Osteocyte (in vitro differentiated cells): ENCODE measurements at regions not wholly inside any gene's neighbourhood (a gene's known extent, or its start where the extent isn't known, plus 50 kb on each side); places are given as distances from the start of the nearest gene placed in this dataset.

Source experiments
- DNase-seq: peaks from one replicate; pipeline ENCODE4 v3.0.0; 2021; ENCODE audit warnings: mixed read lengths; ENCODE audit not compliant: unreplicated experiment; ENCODE audit errors: extremely low spot score
- H3K27ac Mint-ChIP-seq: one replicate; pipeline ENCODE4 v1.8.0; 2021; ENCODE audit warnings: mild to moderate bottlenecking, mixed read lengths; ENCODE audit not compliant: unreplicated experiment
- H3K27me3 Mint-ChIP-seq: one replicate; pipeline ENCODE4 v1.8.0; 2021; ENCODE audit warnings: mixed read lengths; ENCODE audit not compliant: unreplicated experiment
- H3K36me3 Mint-ChIP-seq: one replicate; pipeline ENCODE4 v1.8.0; 2021; ENCODE audit warnings: mixed read lengths; ENCODE audit not compliant: unreplicated experiment
- H3K4me1 Mint-ChIP-seq: one replicate; pipeline ENCODE4 v1.8.0; 2021; ENCODE audit warnings: mixed read lengths; ENCODE audit not compliant: unreplicated experiment
- H3K4me3 Mint-ChIP-seq: one replicate; pipeline ENCODE4 v1.8.0; 2021; ENCODE audit warnings: mild to moderate bottlenecking, moderate library complexity, mixed read lengths; ENCODE audit not compliant: unreplicated experiment
- H3K9me3 Mint-ChIP-seq: one replicate; pipeline ENCODE4 v1.8.0; 2021; ENCODE audit warnings: mixed read lengths; ENCODE audit not compliant: unreplicated experiment
- CTCF ChIP-seq: fragments of 200-600 bp; sonication (generic); IDR thresholded peaks from 2 replicates; pipeline ENCODE4 v1.5.0; 2021; ENCODE audit warnings: antibody characterized with exemption, mild to moderate bottlenecking, moderate library complexity

GRCh38 chr10:10294184-10294880 is 723.3 kb upstream of the CELF2 start:
- no peak for DNase-seq
- TF ChIP-seq CTCF, result no peak
- H3K9me3 Mint-ChIP-seq, result no peaks in the 10 kb centered on the region
- H3K4me1 Mint-ChIP-seq, result no peaks in the 10 kb centered on the region
- no peak overlapping the region for H3K27ac Mint-ChIP-seq
- H3K27me3 Mint-ChIP-seq, result no peaks in the 10 kb centered on the region
- H3K36me3 Mint-ChIP-seq, result no peaks in the 10 kb centered on the region
- H3K4me3 Mint-ChIP-seq, result no peak overlapping the region

GRCh38 chr10:10294881-10295529 is 722.7 kb upstream of the CELF2 start:
- H3K4me3 Mint-ChIP-seq, result no peak overlapping the region
- DNase-seq, result no peak
- H3K27me3 Mint-ChIP-seq, result no peaks in the 10 kb centered on the region
- H3K9me3 Mint-ChIP-seq, result no peaks in the 10 kb centered on the region
- H3K27ac Mint-ChIP-seq, result no peak overlapping the region
- TF ChIP-seq CTCF, result no peak
- no peaks in the 10 kb centered on the region for H3K36me3 Mint-ChIP-seq
- no peaks in the 10 kb centered on the region for H3K4me1 Mint-ChIP-seq

- Mint-ChIP-seq H3K36me3 (no peaks in the 10 kb centered on the region), H3K4me3 (no peak overlapping the region), H3K9me3 (no peaks in the 10 kb centered on the region), H3K4me1 (no peaks in the 10 kb centered on the region), H3K27ac (no peak overlapping the region), H3K27me3 (no peaks in the 10 kb centered on the region)
- TF ChIP-seq CTCF, result no peak
- DNase-seq, result no peak
These were observed 722.1 kb upstream of the CELF2 start for GRCh38 chr10:10295537-10295936.

GRCh38 chr10:10302689-10303088 is 715.0 kb upstream of the CELF2 start:
- no peak overlapping the region for H3K4me3 Mint-ChIP-seq
- H3K27me3 Mint-ChIP-seq, result no peaks in the 10 kb centered on the region
- no peak for TF ChIP-seq CTCF
- no peaks in the 10 kb centered on the region for H3K4me1 Mint-ChIP-seq
- no peaks in the 10 kb centered on the region for H3K36me3 Mint-ChIP-seq
- H3K9me3 Mint-ChIP-seq, result no peaks in the 10 kb centered on the region
- H3K27ac Mint-ChIP-seq, result no peak overlapping the region
- no peak for DNase-seq

- no peak overlapping the region for H3K27ac Mint-ChIP-seq
- H3K4me3 Mint-ChIP-seq, result no peak overlapping the region
- H3K36me3 Mint-ChIP-seq, result no peaks in the 10 kb centered on the region
- no peak for TF ChIP-seq CTCF
- no peaks in the 10 kb centered on the region for H3K27me3 Mint-ChIP-seq
- no peak for DNase-seq
- peaks cover 1% of the 10 kb centered on the region for H3K4me1 Mint-ChIP-seq
- peaks cover under 1% of the 10 kb centered on the region for H3K9me3 Mint-ChIP-seq
These were observed 710.6 kb upstream of the CELF2 start for GRCh38 chr10:10307036-10307435.
